Heart left ventricle (tissue), 13 donors: ENCODE measurements at regions not wholly inside any gene's neighbourhood (a gene's known extent, or its start where the extent isn't known, plus 50 kb on each side); places are given as distances from the start of the nearest gene placed in this dataset.

Experiments used
- POLR2A ChIP-seq, 2 donors: fragments of 450-650 bp; IDR thresholded peaks; one replicate each; pipeline ENCODE4 v1.6.1; 2017; ENCODE audit warnings: antibody characterized with exemption in 2 of 2, mild to moderate bottlenecking in 2 of 2, moderate library complexity in 2 of 2
- TF ChIP-seq, protein P1 (sequence below), 12 donors: fragments of 200-600 bp; sonication (generic) in 4 of 12; IDR thresholded peaks; one replicate each; pipeline versions ENCODE4 v1.5.0 to v1.8.0; 2018 to 2022; ENCODE audit warnings: antibody characterized with exemption in 12 of 12, mild to moderate bottlenecking in 5 of 12
- donor health status: ischemic (EF 13 %, LVEDD 7.1; RV severe dilation, severe dysfunction).
- donor health status: DM: no; HTN: yes; CAD: no.
- donor health status: DM: no; HTN: no; CAD: no.
- donor health status: ischemic (EF 25% LVEDD 6.9; RV normal size, moderate dysfunction).
- donor health status: ischemic (EF 25% LVEDD 5.7; RV mildly dilated, moderate dysfunction).
- donor health status: ischemic (EF 35%, LVEDD 5.7; RV mildly dilated, moderate dysfunction).
- donor health status: nonischemic (EF 11% LVEDD 7.7; RV severe dilation, severe dysfunction).
- donor health status: DM: yes; HTN: yes; CAD: no.
- donor health status: PGD.
- donor health status: ischemic (EF 29% LVEDD 5.4; RV normal size, mild dysfunction).
- donor health status: nonischemic (EF 23%, LVEDD 6.1; RV moderate dilation, normal function).

DNA sequence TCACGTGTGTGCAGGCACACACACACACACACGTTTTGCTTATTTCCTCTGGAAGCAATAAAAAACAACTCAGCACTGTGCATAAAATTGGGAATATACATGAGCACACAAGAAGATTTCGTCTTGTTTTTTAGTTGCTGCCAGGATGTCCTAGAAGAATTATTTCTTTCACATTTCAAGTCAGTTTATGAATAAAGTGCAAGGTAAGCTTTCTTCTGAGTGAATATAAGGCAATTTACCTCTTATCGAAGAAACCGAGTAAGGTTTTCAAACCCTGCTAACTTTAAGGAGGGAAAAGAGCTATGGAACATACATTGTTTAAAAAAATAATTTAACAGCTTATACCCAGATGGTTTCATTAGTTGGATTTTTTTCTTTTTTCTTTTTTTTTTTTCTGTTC is 855.4 kb upstream of the NR2F2 start:
- TF ChIP-seq, protein P1, sequence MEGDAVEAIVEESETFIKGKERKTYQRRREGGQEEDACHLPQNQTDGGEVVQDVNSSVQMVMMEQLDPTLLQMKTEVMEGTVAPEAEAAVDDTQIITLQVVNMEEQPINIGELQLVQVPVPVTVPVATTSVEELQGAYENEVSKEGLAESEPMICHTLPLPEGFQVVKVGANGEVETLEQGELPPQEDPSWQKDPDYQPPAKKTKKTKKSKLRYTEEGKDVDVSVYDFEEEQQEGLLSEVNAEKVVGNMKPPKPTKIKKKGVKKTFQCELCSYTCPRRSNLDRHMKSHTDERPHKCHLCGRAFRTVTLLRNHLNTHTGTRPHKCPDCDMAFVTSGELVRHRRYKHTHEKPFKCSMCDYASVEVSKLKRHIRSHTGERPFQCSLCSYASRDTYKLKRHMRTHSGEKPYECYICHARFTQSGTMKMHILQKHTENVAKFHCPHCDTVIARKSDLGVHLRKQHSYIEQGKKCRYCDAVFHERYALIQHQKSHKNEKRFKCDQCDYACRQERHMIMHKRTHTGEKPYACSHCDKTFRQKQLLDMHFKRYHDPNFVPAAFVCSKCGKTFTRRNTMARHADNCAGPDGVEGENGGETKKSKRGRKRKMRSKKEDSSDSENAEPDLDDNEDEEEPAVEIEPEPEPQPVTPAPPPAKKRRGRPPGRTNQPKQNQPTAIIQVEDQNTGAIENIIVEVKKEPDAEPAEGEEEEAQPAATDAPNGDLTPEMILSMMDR (IDR thresholded peaks at IDR 0.05): no peak
- no peak for TF ChIP-seq POLR2A (IDR thresholded peaks at IDR 0.05)
